GM18526 (cell line): ENCODE measurements at regions not wholly inside any gene's neighbourhood (a gene's known extent, or its start where the extent isn't known, plus 50 kb on each side); places are given as distances from the start of the nearest gene placed in this dataset.

Source experiments
- POLR2A ChIP-seq: IDR thresholded peaks from 3 replicates; pipeline ENCODE4 v1.6.1; 2011; ENCODE audit not compliant: insufficient read length; ENCODE audit errors: extremely low read depth

DNA sequence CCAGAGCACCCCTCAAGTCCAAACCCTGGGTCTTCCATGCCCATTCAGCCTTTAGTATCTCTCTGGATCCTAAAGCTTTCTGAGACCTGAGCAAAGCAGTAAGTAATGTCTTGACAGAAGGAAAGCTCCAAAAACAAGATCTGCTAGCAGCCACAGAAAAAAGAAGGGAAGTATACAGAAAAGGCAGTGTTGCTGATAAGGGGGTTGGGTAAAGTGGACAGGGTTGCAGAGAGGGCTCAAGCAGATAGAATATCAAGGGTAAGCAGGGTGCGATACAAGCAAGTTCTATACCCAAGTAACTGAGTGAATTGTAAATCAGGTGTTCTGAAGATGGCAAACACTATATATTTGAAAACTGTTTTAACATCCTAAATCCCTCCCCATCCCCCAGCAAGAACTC lies 113.4 kb upstream of the CARMIL1 start:
- no peak for TF ChIP-seq POLR2A

DNA sequence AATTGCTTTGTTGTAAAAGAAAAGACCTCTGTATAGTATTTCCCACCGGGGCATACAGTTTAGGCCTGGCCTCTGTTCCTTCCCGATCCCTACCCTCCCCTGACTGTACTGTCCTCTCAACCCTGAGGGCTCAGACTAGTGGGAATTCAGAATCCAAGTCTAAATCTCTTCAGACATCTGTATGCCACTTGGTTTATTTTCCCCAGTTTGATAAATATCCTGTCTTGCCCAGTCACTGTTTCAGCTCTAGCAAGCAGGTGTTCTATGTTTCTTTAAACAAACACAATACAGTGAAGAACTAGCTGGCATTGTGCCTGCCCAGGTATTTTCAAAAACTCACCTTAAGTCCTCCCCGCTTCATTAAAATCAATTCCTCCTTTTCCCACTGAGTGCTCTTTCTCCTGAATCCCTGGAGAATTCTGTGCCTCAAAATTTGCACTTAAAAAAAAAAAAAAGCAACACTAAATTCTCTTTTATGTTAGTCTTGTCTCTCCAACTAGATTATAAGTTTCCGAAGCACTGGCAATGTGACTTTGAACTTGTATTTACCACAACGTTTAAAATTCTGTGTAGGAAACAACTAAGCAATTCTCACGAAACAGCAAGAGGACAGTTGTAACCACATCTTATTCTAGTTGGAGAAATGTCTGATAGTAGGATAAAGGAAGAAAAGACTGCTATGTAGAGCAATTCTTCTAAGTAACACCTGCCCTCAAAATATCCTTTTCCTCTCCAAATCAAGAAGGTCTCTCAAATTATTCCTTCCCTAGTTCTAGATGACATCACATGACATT lies 112.0 kb upstream of the CARMIL1 start:
- no peak for TF ChIP-seq POLR2A

DNA sequence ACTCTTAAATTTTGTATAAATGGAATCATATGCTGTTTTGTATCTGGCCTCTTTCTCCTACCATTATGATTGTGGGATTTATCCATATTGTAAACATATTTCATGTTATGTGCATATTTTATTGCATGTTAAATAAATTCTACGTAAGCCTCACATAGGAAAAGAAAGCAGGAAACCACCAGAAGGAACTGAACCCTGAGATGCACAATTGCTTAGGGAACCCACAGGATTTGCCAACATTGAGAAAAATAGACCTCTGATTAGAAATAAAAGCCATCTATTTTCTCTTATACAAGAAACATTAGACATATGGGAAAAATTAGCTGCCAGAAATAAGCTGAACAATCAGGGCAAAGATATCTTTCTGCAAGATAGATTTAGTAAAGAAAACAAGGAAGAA lies 111.2 kb upstream of the CARMIL1 start:
- TF ChIP-seq POLR2A = no peak

DNA sequence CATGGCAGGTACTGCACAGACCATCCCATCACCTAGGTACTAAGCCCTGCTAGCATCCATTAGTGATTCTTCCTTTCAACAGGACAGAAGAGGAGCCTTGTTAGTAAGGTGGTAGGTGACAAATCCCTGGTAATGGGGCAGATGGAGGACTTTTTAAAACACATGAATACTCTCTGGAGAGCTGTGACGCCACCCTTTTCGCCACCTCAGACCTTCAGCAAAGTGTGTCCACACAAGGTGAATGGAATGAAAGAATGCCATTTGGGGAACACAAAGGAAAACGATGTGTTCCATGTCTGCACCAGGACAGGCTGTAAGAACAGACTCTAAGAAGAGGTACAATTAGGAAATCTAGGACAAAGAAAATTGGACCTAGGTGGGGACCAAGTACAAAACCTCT lies 110.5 kb upstream of the CARMIL1 start:
- TF ChIP-seq POLR2A = no peak

DNA sequence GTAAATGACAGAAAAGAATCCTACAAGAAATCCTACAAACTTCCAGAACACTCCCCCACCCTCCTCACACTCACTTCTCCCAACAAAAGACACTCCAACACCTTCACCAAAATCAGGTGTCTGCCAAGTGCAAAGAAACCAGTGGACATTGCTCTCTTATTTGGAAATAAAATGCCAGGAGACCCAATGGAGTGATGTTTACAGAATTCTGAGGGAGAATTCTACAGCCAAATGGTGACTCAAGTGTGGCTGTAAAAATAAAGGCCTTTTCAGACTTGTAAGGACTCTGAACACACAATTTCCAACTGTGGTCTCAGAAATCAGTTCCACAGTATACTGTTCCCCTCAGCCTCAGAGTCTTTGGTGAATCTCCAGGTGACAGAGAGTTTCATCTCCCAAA lies 109.6 kb upstream of the CARMIL1 start:
- TF ChIP-seq POLR2A = no peak

DNA sequence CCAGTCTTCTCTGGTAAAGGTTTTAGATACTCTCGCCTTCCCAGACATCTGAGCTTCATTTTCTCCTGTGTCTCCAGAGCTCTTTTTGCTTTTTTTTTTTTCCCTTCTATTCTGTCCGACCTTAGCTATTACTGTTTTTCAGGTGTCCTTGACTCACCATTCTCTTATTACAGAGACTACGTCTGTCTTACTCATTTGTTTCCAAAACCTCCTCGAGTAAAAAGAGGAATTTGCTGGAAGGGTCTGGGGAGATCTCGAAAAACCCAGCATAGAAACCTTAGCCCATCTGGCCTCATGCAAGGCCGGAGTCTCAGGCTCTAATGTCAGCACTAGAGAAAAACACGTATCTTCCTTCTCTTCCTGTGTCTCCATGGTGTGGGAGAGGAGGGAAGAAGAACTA lies 109.2 kb upstream of the CARMIL1 start:
- TF ChIP-seq POLR2A = no peak

DNA sequence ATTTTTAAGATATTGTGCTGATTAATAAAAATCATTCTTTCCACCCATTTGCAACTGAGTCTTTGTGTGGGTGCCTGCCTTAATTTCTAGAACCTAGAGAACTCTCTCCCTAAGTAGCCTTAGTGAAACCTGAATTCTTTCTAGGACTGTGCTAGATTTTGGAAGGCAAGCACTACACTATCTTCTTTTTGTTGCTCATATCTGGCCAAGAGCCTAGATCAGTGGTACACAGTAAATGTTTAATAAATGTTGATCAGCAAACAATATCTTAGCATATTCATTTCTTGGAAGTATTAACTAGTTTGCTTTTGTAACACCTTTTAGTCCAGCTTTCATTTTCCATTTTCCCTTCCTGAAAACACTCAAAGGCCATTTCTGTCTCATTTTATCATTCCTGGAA lies 108.5 kb upstream of the CARMIL1 start:
- TF ChIP-seq POLR2A = no peak

DNA sequence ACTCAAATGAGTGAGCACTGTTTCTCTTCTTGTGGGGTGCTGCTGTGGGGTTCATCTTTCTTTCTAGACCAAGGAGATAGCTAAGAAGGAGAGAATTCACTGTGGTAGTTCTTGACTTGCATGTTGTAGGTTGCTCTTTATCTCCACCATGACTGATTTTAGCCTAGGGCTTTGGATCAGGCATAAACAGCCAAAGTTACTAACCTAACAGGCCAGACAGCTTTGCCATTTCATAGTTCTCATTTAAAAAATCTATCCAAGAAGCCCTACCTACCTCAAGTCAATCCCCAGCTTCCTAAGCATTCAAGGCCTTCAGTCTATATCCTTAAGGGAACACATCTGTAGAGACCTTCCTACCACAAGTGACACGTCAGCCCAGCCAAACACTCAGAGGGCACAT lies 107.9 kb upstream of the CARMIL1 start:
- no peak for TF ChIP-seq POLR2A

DNA sequence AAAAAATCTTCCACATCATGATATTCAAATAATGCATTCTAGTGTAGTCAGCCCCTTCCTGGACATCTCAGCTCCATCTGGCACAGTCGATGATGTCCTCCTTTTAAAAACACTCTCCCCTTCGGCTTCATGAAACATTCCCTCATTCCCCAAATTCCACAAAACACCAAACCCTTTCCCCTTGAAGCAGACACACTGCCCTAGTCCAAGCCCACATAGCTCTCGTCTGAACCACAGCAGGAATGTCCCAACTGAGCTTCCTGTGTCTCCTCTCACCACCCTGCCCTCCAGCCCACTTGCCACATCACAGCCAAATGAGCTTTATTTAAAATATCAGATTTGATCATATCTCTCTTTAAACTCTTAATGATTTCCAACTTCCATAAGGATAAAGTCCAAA lies 106.4 kb upstream of the CARMIL1 start:
- TF ChIP-seq POLR2A = no peak

DNA sequence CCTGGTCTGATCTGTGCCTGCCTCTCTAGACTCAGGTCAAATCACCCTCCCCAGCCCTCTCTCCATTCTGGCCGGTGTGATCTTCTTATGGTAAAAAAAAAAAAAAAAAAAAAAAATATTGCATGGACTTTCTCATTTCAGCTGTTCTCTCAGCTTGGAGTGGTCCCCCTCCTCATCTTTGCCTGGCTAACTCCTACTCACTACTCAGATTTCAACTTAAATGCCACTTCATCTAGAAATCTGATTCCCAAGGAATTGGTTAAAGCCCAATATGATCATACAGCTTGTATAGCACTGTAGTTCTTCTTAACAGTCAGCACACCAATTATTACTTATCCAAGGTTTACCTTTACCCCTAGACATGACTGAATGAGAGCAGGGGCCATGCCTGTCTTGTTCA lies 105.9 kb upstream of the CARMIL1 start:
- no peak for TF ChIP-seq POLR2A

DNA sequence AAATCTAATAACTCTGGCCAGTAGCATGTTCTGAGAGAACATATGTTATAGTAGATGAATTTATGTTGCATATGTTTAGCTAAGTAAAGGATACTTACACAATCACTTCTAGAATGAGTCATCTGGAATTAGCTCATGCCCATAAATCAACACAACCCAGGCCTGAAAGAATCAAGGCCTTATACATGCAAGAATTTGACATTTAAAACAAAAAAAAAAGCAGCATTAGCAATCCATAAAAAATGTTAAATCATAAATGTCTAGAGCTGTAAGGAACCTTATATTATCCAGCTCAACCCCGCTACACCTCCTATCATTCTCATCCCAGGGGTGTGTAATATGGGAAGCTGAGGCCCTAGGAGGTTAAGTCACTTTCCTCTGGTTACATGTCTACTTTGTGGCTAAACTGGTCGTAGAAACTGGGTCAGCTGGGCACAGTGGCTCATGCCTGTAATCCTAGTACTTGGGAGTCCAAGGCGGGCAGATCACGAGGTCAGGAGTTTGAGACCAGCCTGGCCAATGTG lies 105.2 kb upstream of the CARMIL1 start:
- TF ChIP-seq POLR2A = no peak

DNA sequence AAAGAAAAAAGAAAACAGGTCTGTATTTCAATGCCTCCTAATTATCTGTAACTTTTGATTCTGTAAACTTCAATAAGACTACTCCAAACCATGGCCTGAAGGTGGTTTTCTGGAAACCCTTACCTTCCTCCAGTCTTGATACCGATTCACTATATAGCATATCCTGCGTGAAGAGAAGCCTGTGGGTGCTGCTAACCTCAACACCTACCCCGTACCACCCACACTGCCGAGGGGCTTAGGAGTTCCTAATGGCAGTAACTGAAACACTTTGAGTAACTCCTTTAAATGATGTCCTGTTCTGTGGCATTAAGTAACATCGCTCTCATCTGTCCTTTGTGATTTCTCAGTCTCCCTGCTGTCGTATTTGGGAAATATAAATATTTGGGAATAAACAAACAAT lies 104.5 kb upstream of the CARMIL1 start:
- TF ChIP-seq POLR2A = no peak

DNA sequence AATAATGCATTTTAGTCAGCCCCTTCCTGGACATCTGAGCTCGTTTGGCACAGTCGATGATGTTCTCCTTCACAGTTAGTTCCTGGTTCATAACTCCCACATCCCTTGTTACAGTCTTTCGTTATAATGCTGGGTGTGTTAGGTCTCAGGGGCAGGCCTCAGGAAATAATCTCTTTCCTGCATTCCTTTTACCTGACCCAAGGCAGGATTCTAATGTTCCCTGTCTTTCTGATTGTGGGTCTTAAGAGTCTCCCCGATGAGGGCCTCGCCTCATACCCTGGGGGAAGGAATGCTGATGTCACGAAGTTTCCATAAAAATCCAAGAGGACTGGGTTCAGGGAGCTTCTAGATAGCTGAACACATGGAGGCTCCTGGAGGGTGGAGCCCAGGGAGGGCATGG lies 104.0 kb upstream of the CARMIL1 start:
- no peak for TF ChIP-seq POLR2A

DNA sequence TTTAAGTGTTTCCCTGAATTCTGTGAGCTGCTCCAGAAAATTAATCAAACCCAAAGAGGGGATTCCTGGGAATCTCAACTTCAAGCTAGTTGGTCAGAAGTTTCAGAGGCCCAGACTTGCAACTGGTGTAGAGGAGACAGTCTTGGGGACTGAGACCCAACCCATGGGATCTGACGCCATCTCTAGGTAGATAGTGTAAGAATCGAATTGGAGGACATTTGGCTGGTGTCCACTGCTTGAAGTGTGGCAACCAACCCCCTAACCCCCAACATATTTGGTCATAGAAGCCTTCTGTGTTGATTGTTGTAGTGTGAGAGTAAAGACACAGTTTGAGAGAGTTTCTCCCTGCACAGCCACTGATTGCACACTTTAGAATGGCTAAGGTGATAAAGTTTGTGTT lies 103.5 kb upstream of the CARMIL1 start:
- TF ChIP-seq POLR2A = no peak

DNA sequence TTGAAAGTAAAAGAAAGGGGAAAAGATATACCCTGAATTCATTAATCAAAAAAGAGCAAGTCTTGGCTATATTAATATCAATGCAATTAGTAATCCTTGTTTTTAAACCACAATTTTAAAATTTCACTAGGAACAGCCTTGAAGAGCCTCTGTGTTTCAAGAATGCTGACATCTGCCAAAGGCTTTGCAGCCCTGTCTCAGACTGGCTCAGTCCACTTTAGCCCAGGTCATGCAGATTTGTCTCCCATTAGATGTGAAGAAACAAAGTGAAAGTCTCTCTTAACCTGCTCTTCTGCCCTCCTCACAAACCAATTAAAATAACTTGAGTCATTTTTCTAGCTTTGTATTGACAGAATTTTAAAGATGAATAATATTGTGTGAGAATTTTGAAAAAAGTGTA lies 102.7 kb upstream of the CARMIL1 start:
- no peak for TF ChIP-seq POLR2A

DNA sequence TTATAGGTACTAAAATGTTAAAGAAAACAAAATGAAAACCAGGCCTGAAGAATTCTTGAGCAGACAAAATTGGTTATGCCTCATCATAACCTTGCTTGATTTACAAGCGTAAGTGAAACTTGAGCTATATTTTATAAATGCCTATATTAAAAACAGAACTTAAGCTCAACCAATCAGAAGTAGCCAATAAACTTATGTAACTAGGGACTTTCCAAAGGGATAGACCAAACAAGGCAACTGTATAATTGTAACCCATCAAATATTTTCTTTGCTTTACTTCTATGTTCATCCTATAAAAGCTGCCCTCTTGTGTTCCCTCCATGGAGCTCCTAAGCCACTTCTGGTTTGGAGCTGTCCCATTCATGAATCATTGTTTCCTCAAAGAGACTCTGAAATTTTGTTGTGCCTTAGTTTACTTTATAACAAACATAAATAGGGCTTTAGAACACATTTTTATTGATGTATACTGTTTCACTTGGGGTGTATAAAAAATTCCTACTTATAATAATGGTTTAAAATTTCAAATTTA lies 101.6 kb upstream of the CARMIL1 start:
- TF ChIP-seq POLR2A = no peak

DNA sequence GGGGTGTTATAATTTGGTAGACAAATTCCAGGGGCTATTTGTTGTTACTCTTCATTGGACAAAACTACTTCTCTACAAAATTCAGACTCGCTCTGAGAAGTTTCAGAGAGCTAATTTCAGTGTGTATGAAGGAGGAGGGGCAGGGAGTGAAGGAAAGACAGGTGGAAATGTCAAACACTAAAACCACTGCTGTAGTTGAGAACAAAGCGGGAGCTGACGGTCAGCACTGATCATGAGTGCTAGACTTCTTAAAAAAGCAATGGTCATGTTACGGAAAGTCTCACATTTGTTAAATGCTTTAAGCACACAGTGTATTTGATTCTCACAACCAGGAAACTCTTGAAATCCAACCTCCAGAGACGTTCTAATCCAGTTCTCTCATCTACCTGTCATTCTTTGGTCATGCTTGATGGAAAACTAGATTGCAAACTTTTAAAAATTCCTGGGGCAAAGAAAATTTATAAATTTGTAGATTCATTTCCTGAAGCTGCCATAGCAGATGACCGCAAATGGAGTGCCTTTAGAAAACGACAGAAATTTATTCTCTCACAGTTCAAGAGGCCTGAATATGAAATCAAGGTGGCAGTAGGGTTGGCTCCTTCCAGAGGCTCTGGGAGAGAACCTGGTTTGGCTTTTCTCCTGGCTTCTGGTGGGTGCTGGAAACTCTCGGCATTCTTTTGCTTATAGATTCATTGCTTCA lies 100.7 kb upstream of the CARMIL1 start:
- TF ChIP-seq POLR2A = no peak
